KMS-11 (cell line): ENCODE measurements at regions not wholly inside any gene's neighbourhood (a gene's known extent, or its start where the extent isn't known, plus 50 kb on each side); places are given as distances from the start of the nearest gene placed in this dataset.

ENCODE experiments used
- H2AFZ ChIP-seq: fragments of 200-600 bp; sonication (generic); 2 replicates; pipeline ENCODE4 v1.6.1; 2016; ENCODE audit warnings: antibody characterized with exemption, mixed run types, low read depth
- H3K27ac ChIP-seq: fragments of 200-600 bp; sonication (generic); 2 replicates; pipeline ENCODE4 v1.6.1; 2016; ENCODE audit warnings: mild to moderate bottlenecking, mixed run types
- H3K27me3 ChIP-seq: fragments of 200-600 bp; sonication (generic); 2 replicates; pipeline ENCODE4 v1.6.1; 2017; ENCODE audit warnings: mild to moderate bottlenecking, low read depth, mixed run types, moderate library complexity; ENCODE audit not compliant: insufficient read depth
- H3K36me3 ChIP-seq: fragments of 200-600 bp; sonication (generic); 2 replicates; pipeline ENCODE4 v1.6.1; 2017; ENCODE audit warnings: mild to moderate bottlenecking, mixed run types; ENCODE audit not compliant: insufficient read depth
- H3K4me1 ChIP-seq: fragments of 200-600 bp; sonication (generic); 2 replicates; pipeline ENCODE4 v1.6.1; 2016; ENCODE audit warnings: mild to moderate bottlenecking, low read depth, mixed run types; ENCODE audit not compliant: poor library complexity, severe bottlenecking
- H3K4me2 ChIP-seq: fragments of 200-600 bp; sonication (generic); 2 replicates; pipeline ENCODE4 v1.7.0; 2016; ENCODE audit warnings: mild to moderate bottlenecking, mixed run types
- H3K4me3 ChIP-seq: fragments of 200-600 bp; sonication (generic); IDR thresholded peaks from 2 replicates; pipeline ENCODE4 v1.6.1; 2017; ENCODE audit warnings: low read depth, low read length, mixed read lengths; ENCODE audit not compliant: insufficient read depth
- H3K79me2 ChIP-seq: fragments of 200-600 bp; sonication (generic); 2 replicates; pipeline ENCODE4 v1.6.1; 2016; ENCODE audit warnings: low read depth, mixed run types; ENCODE audit not compliant: insufficient read depth
- H3K9ac ChIP-seq: fragments of 200-600 bp; sonication (generic); 2 replicates; pipeline ENCODE4 v1.6.1; 2016; ENCODE audit warnings: mild to moderate bottlenecking, mixed run types
- H4K20me1 ChIP-seq: fragments of 200-600 bp; sonication (generic); 2 replicates; pipeline ENCODE4 v1.6.1; 2016; ENCODE audit warnings: mild to moderate bottlenecking, mixed run types; ENCODE audit not compliant: insufficient read depth
- CTCF ChIP-seq: fragments of 200-600 bp; sonication (generic); conservative IDR thresholded peaks from 2 replicates; pipeline ENCODE4 v1.6.1; 2017; ENCODE audit warnings: low read depth, mild to moderate bottlenecking, antibody characterized with exemption, low read length, moderate library complexity, mixed read lengths

- no peak overlapping the region for H3K27ac ChIP-seq
- H4K20me1 ChIP-seq = no peaks in the 10 kb centered on the region
These were observed 1366.5 kb downstream of the AACS start for GRCh38 chr12:126431767-126432166.

DNA sequence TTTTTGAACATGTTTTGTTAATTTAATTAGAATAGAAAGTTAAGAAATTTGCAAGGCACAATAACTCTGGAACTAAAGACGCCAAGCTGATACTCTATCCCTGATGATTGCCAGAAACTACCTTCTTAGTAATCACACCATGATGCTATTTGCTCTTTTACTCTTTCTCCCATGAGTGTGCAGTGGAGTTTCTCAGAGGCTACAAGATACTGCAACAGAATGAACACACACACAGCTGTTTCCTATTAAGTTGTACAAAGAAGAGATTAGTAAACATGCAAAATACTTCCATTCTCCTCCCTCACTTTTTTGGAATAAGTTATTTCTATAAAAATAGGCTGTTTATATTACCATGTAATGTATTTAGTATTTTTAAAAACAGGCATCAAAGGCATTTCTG is 1367.5 kb downstream of the AACS start:
- H4K20me1 ChIP-seq = no peaks in the 10 kb centered on the region
- TF ChIP-seq CTCF = no peak
- no peak overlapping the region for H3K4me2 ChIP-seq
- H3K4me3 ChIP-seq = no peak overlapping the region
- H3K36me3 ChIP-seq = no peaks in the 10 kb centered on the region
- H3K9ac ChIP-seq = no peak overlapping the region
- no peak overlapping the region for H3K27ac ChIP-seq
- H3K79me2 ChIP-seq = no peaks in the 10 kb centered on the region
- no peak overlapping the region for H2AFZ ChIP-seq
- no peaks in the 10 kb centered on the region for H3K27me3 ChIP-seq
- H3K4me1 ChIP-seq = no peaks in the 10 kb centered on the region

More at GRCh38 chr12:126431767-126432166, 1366.5 kb downstream of the AACS start:
- H3K36me3 ChIP-seq = no peaks in the 10 kb centered on the region
- H2AFZ ChIP-seq = no peak overlapping the region
- no peaks in the 10 kb centered on the region for H3K79me2 ChIP-seq
- no peak overlapping the region for H3K4me3 ChIP-seq
- H3K27me3 ChIP-seq = no peaks in the 10 kb centered on the region
- no peak overlapping the region for H3K9ac ChIP-seq
- H3K4me2 ChIP-seq = no peak overlapping the region
- no peaks in the 10 kb centered on the region for H3K4me1 ChIP-seq
- TF ChIP-seq CTCF = no peak

GRCh38 chr12:126434412-126434985 is 1369.3 kb downstream of the AACS start:
- Histone ChIP-seq H3K36me3 (no peaks in the 10 kb centered on the region), H3K27me3 (no peaks in the 10 kb centered on the region), H3K4me1 (no peaks in the 10 kb centered on the region), H3K9ac (no peak overlapping the region), H3K4me2 (no peak overlapping the region), H4K20me1 (no peaks in the 10 kb centered on the region), H3K79me2 (no peaks in the 10 kb centered on the region), H3K27ac (no peak overlapping the region), H3K4me3 (no peak overlapping the region), H2AFZ (no peak overlapping the region)
- no peak for TF ChIP-seq CTCF

DNA sequence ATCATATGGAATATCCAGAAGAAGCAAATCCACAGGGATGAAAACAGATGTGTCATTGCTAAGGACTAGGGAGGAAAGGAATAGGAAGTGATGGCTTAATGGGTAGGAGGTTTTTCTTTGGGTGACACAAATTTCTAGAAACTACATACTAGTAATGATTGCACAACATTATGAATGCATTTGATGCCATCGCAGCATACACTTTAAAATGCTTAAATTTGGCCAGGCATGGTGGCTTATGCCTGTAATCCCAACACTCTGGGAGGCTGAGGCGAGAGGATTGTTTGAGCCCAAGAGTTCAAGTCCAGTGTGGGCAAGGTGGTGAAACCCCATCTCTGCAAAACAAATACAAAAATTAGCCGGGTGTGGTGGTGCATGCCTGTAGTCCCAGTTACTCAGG is 1370.8 kb downstream of the AACS start:
- no peak for TF ChIP-seq CTCF
- Histone ChIP-seq H3K4me1 (no peaks in the 10 kb centered on the region), H3K27ac (no peak overlapping the region), H2AFZ (no peak overlapping the region), H3K79me2 (no peaks in the 10 kb centered on the region), H4K20me1 (no peaks in the 10 kb centered on the region), H3K27me3 (no peaks in the 10 kb centered on the region), H3K4me3 (no peak overlapping the region), H3K36me3 (no peaks in the 10 kb centered on the region), H3K4me2 (no peak overlapping the region), H3K9ac (no peak overlapping the region)
